ENCODE measurements at regions not wholly inside any gene's neighbourhood (a gene's known extent, or its start where the extent isn't known, plus 50 kb on each side); places are given as distances from the start of the nearest gene placed in this dataset.

DNA sequence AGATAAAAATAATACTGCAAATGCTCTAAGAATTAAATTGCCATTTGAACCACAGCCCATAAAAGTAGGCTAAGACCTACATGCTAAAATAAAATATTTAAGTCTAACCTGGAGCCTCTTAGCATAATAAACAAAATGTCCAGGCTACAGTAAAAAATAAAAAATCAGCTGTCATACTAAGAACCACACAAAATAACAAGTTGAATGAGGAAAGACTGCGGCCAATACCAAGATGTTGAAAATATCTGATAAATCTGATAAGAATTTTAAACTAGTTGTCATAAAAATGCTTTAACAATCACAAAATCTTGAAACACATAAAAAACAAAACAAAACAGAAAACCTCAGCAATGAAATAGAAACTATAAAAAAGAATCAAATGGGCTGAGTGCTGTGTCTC is 336.9 kb upstream of the MSX2 start:
- Histone ChIP-seq H3K27me3 (ENCODE audit: insufficient read depth, poor library complexity, severe bottlenecking) (peaks cover 2% of the 10 kb centered on the region), H3K36me3 (ENCODE audit: low read depth) (no peaks in the 10 kb centered on the region), H3K4me3 (ENCODE audit: severe bottlenecking) (no peak overlapping the region), H3K4me1 (ENCODE audit: insufficient read depth, poor library complexity, severe bottlenecking) (peaks cover 17% of the 10 kb centered on the region), H3K27ac (ENCODE audit: poor library complexity, severe bottlenecking) (no peak overlapping the region), H3K9me3 (ENCODE audit: severe bottlenecking) (no peaks in the 10 kb centered on the region)
- ATAC-seq (ENCODE audit: low read depth) (no peak), DNase-seq (ENCODE audit: low spot score) (no peak)
- TF ChIP-seq, protein P1, sequence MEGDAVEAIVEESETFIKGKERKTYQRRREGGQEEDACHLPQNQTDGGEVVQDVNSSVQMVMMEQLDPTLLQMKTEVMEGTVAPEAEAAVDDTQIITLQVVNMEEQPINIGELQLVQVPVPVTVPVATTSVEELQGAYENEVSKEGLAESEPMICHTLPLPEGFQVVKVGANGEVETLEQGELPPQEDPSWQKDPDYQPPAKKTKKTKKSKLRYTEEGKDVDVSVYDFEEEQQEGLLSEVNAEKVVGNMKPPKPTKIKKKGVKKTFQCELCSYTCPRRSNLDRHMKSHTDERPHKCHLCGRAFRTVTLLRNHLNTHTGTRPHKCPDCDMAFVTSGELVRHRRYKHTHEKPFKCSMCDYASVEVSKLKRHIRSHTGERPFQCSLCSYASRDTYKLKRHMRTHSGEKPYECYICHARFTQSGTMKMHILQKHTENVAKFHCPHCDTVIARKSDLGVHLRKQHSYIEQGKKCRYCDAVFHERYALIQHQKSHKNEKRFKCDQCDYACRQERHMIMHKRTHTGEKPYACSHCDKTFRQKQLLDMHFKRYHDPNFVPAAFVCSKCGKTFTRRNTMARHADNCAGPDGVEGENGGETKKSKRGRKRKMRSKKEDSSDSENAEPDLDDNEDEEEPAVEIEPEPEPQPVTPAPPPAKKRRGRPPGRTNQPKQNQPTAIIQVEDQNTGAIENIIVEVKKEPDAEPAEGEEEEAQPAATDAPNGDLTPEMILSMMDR (IDR thresholded peaks at IDR 0.05; ENCODE audit: poor library complexity, severe bottlenecking): no peak

GRCh38 chr5:174392892-174393291 is 331.5 kb upstream of the MSX2 start:
- TF ChIP-seq, protein P1 (IDR thresholded peaks at IDR 0.05; ENCODE audit: poor library complexity, severe bottlenecking): no peak
- Histone ChIP-seq H3K4me1 (ENCODE audit: insufficient read depth, poor library complexity, severe bottlenecking) (no peaks in the 10 kb centered on the region), H3K27me3 (ENCODE audit: insufficient read depth, poor library complexity, severe bottlenecking) (peaks cover 2% of the 10 kb centered on the region), H3K4me3 (ENCODE audit: severe bottlenecking) (no peak overlapping the region), H3K36me3 (ENCODE audit: low read depth) (no peaks in the 10 kb centered on the region), H3K9me3 (ENCODE audit: severe bottlenecking) (no peaks in the 10 kb centered on the region), H3K27ac (ENCODE audit: poor library complexity, severe bottlenecking) (no peak overlapping the region)
- DNase-seq (ENCODE audit: low spot score): no peak
- ATAC-seq (ENCODE audit: low read depth): no peak

DNA sequence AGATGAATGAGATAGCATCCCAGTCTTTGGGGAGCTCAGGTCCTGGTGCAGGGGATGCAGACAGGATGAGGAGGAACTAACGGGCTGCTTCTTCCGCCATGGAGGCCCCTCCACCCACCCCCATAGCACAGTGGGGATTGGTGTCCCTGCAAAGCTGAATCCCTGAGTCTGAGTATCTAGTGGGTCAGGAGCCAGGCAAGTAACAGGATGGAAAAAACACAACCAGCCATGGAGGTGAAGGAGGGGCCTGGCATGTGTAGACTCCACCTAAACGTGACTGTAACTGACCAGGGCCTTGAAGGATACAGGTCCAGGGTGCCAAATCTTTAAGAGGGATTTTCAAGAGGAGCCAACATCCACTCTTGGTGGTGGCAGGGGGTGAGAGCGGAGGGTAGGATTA is 327.8 kb upstream of the MSX2 start:
- no peak overlapping the region for H3K4me3 ChIP-seq (ENCODE audit: severe bottlenecking)
- no peak overlapping the region for H3K27ac ChIP-seq (ENCODE audit: poor library complexity, severe bottlenecking)
- no peaks in the 10 kb centered on the region for H3K9me3 ChIP-seq (ENCODE audit: severe bottlenecking)
- H3K4me1 ChIP-seq (ENCODE audit: insufficient read depth, poor library complexity, severe bottlenecking): no peaks in the 10 kb centered on the region
- TF ChIP-seq, protein P1 (IDR thresholded peaks at IDR 0.05; ENCODE audit: poor library complexity, severe bottlenecking): no peak
- no peaks in the 10 kb centered on the region for H3K27me3 ChIP-seq (ENCODE audit: insufficient read depth, poor library complexity, severe bottlenecking)
- H3K36me3 ChIP-seq (ENCODE audit: low read depth): no peaks in the 10 kb centered on the region
- ATAC-seq (ENCODE audit: low read depth) (no peak), DNase-seq (ENCODE audit: low spot score) (no peak)

- TF ChIP-seq, protein P1 (IDR thresholded peaks at IDR 0.05; ENCODE audit: poor library complexity, severe bottlenecking): no peak
- H3K4me1 ChIP-seq (ENCODE audit: insufficient read depth, poor library complexity, severe bottlenecking): no peaks in the 10 kb centered on the region
- no peaks in the 10 kb centered on the region for H3K36me3 ChIP-seq (ENCODE audit: low read depth)
- H3K9me3 ChIP-seq (ENCODE audit: severe bottlenecking): no peaks in the 10 kb centered on the region
- DNase-seq (ENCODE audit: low spot score) (no peak), ATAC-seq (ENCODE audit: low read depth) (peak; percentile 54)
- H3K4me3 ChIP-seq (ENCODE audit: severe bottlenecking): no peak overlapping the region
- no peak overlapping the region for H3K27ac ChIP-seq (ENCODE audit: poor library complexity, severe bottlenecking)
- no peaks in the 10 kb centered on the region for H3K27me3 ChIP-seq (ENCODE audit: insufficient read depth, poor library complexity, severe bottlenecking)
Measured at GRCh38 chr5:174397206-174397605, 327.2 kb upstream of the MSX2 start.

- DNase-seq (ENCODE audit: low spot score): no peak
- H3K4me1 ChIP-seq (ENCODE audit: insufficient read depth, poor library complexity, severe bottlenecking): no peaks in the 10 kb centered on the region
- H3K27ac ChIP-seq (ENCODE audit: poor library complexity, severe bottlenecking): no peak overlapping the region
- TF ChIP-seq, protein P1 (IDR thresholded peaks at IDR 0.05; ENCODE audit: poor library complexity, severe bottlenecking): no peak
- no peaks in the 10 kb centered on the region for H3K9me3 ChIP-seq (ENCODE audit: severe bottlenecking)
- no peak overlapping the region for H3K4me3 ChIP-seq (ENCODE audit: severe bottlenecking)
- no peaks in the 10 kb centered on the region for H3K27me3 ChIP-seq (ENCODE audit: insufficient read depth, poor library complexity, severe bottlenecking)
- H3K36me3 ChIP-seq (ENCODE audit: low read depth): no peaks in the 10 kb centered on the region
- no peak for ATAC-seq (ENCODE audit: low read depth)
Measured at GRCh38 chr5:174398171-174398570, 326.2 kb upstream of the MSX2 start.

All from RWPE2 (cell line).